Ascending aorta (tissue), 2 donors: ENCODE measurements at regions not wholly inside any gene's neighbourhood (a gene's known extent, or its start where the extent isn't known, plus 50 kb on each side); places are given as distances from the start of the nearest gene placed in this dataset.

ENCODE experiments used
- DNase-seq, 2 donors: peaks; one replicate each; pipeline ENCODE4 v3.0.0-alpha.2; 2019; ENCODE audit warnings: low spot score in 2 of 2
- H3K27ac ChIP-seq, 2 donors: fragments of 200-600 bp; sonication (generic); one replicate each; pipeline ENCODE4 v1.5.1; 2016 to 2017; ENCODE audit warnings: mild to moderate bottlenecking in 1 of 2
- H3K27me3 ChIP-seq: fragments of 200-600 bp; sonication (generic); one replicate; pipeline ENCODE4 v1.5.1; 2017
- H3K36me3 ChIP-seq, 2 donors: fragments of 200-600 bp; sonication (generic); one replicate each; pipeline ENCODE4 v1.5.1; 2016
- H3K4me1 ChIP-seq, 2 donors: fragments of 200-600 bp; sonication (generic); one replicate each; pipeline ENCODE4 v1.5.1; 2016 to 2017; ENCODE audit warnings: mild to moderate bottlenecking in 1 of 2
- H3K4me3 ChIP-seq, 2 donors: fragments of 200-600 bp; sonication (generic); one replicate each; pipeline ENCODE4 v1.5.1; 2016 to 2017; ENCODE audit warnings: mild to moderate bottlenecking in 1 of 2
- H3K9me3 ChIP-seq, 2 donors: fragments of 200-600 bp; sonication (generic); one replicate each; pipeline ENCODE4 v1.5.1; 2016
- intact Hi-C: fragments of 100-400 bp; cut with DNase I; formaldehyde crosslinking; loops from one replicate; pipeline ENCODE4 v1.15.1; 2023
- TF ChIP-seq, protein P1 (sequence below), 3 experiments: fragments of 200-600 bp in 2 of 3; fragments of 450-650 bp in 1 of 3; sonication (generic) in 2 of 3; IDR thresholded peaks; one replicate each; pipeline ENCODE4 v1.5.1; 2016 to 2019; ENCODE audit warnings: antibody characterized with exemption in 3 of 3, mild to moderate bottlenecking in 1 of 3, moderate library complexity in 1 of 3

DNA sequence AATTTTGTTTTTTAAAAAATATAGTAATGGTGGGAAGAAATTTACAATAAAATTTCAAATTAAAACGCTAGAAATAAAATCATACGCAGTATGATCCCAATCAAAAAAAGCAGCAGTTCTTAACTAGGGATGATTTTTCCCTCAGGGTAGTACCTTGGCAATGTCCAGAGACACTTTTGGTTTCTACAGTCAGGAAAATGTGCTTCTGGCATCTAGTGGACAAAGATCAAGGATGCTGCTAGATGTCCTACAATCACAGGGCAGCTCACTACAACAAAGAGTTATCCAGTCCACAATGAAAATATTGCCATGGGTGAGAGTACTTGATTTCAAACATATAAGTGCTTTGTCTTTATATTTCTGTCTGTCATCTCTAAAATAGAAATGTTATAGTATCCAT is 400.2 kb upstream of the SGCD start:
- TF ChIP-seq, protein P1, sequence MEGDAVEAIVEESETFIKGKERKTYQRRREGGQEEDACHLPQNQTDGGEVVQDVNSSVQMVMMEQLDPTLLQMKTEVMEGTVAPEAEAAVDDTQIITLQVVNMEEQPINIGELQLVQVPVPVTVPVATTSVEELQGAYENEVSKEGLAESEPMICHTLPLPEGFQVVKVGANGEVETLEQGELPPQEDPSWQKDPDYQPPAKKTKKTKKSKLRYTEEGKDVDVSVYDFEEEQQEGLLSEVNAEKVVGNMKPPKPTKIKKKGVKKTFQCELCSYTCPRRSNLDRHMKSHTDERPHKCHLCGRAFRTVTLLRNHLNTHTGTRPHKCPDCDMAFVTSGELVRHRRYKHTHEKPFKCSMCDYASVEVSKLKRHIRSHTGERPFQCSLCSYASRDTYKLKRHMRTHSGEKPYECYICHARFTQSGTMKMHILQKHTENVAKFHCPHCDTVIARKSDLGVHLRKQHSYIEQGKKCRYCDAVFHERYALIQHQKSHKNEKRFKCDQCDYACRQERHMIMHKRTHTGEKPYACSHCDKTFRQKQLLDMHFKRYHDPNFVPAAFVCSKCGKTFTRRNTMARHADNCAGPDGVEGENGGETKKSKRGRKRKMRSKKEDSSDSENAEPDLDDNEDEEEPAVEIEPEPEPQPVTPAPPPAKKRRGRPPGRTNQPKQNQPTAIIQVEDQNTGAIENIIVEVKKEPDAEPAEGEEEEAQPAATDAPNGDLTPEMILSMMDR (IDR thresholded peaks at IDR 0.05) = no peak
- no peak for DNase-seq
- Histone ChIP-seq H3K4me3 (no peak overlapping the region), H3K27me3 (no peaks in the 10 kb centered on the region), H3K36me3 (no peaks in the 10 kb centered on the region), H3K9me3 (no peaks in the 10 kb centered on the region), H3K4me1 (no peaks in the 10 kb centered on the region), H3K27ac (no peak overlapping the region)
- intact Hi-C loops = no loop called here

DNA sequence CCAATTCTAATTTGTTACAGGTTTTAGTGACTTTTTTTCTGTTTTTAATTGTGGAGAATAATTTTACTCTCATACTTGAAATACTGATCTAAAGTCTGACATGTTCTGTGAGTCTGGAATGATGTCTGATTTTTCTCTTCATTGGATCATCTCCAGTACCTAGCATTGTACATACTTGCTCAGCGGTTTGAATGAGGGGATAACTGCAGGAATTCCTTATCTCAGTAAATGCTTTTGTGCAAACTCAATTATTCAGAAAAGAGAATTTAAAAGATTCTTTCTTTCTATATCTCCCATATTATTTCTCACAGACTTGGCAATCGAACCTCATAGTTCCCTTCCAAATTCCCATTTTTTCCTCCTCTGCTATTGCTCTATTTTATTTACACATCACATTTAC is 397.9 kb upstream of the SGCD start:
- Histone ChIP-seq H3K27me3 (no peaks in the 10 kb centered on the region), H3K4me3 (no peak overlapping the region), H3K4me1 (no peaks in the 10 kb centered on the region), H3K36me3 (no peaks in the 10 kb centered on the region), H3K9me3 (no peaks in the 10 kb centered on the region), H3K27ac (no peak overlapping the region)
- intact Hi-C loops = no loop called here
- no peak for DNase-seq
- TF ChIP-seq, protein P1 (IDR thresholded peaks at IDR 0.05) = no peak

DNA sequence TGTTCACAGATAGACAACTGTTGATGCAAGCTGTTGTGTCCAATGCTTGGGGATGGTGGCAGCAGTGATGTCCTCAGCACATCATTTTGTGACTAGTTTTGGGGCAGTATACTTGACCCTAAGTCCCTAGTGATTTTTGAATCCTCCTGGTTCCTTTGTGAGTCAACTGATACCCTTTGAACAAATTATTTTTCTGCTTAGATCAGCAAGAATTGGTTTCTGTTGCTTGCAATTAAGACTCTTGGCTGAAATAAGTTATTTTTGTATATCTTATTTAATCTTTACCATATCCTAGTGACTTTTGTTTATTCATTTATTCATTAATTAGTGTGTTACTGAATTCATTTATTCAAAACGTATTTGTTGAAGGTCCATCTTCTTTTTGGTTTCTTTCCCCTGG is 392.0 kb upstream of the SGCD start:
- Histone ChIP-seq H3K9me3 (no peaks in the 10 kb centered on the region), H3K4me3 (no peak overlapping the region), H3K27me3 (no peaks in the 10 kb centered on the region)

DNA sequence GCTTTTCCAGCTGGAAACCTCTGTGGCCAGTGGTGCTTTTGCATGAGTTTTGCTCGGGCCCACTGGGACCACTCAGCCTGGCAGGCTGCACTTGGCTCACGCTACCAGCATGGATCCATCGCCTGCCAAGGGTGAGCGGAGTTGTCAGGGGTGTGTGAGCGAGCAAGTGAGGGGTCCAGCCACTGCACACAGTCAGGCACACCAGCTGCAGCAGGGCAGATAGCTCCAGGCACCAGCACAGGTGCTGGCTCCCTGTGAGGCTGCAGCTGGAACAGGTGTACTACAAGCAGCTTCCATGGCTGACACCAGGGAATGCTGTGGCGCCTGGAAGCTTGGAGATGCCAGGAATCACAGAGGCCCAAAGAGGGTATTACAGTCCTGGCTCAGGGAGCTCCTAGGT is 391.2 kb upstream of the SGCD start:
- Histone ChIP-seq H3K36me3 (no peaks in the 10 kb centered on the region), H3K4me1 (no peaks in the 10 kb centered on the region), H3K27ac (no peak overlapping the region), H3K9me3 (no peaks in the 10 kb centered on the region), H3K4me3 (no peak overlapping the region), H3K27me3 (no peaks in the 10 kb centered on the region)
- intact Hi-C loops = no loop called here
- no peak for DNase-seq
- TF ChIP-seq, protein P1 (IDR thresholded peaks at IDR 0.05) = no peak

More for the DNA sequence above, 392.0 kb upstream of the SGCD start:
- DNase-seq = no peak
- intact Hi-C loops = no loop called here
- TF ChIP-seq, protein P1 (IDR thresholded peaks at IDR 0.05) = no peak
- Histone ChIP-seq H3K36me3 (no peaks in the 10 kb centered on the region), H3K4me1 (no peaks in the 10 kb centered on the region), H3K27ac (no peak overlapping the region)

DNA sequence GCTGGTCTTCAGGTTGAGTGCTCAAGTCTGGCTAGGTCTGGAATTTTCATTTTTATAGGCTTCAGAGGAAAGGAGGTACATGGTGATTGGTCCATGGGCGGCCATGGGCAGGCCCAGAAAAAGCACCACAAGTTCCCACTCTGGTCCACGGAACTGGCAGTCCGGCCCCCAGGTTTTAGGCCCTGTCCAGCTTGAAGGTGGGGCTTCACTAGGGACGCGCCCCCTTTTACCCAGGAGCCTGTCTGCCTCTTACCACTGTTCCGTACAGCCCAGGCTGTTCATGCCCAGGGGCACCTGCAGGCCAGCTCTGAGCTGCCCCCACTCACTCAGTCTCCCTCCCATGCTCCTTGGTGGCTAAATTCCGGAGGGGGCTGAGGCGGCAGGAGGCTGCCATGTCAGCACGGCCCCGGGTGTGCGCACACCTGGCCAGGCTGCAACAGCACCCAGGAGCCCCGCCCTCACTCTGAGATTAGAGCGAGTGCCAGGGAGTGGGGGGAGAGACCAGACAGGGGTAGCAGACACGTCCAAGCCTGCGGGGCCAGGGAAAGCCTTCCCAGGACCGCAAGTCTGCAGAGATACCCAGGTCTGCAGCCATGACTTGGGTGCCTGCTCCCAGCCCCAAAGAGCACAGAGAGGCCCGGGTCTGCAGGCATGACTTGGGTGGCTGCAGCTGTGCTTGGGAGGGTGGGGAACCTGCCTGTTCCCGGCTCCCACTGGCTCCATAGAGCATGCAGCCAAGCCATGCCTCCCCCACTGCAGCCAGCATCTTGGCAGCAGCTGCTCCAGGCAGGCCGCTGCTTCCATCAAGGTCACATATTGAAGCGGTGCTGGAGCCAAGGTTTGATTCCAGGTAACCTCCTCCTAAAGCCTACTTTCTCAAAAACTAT is 390.2 kb upstream of the SGCD start:
- Histone ChIP-seq H3K27ac (no peak overlapping the region), H3K36me3 (no peaks in the 10 kb centered on the region), H3K4me1 (no peaks in the 10 kb centered on the region), H3K4me3 (no peak overlapping the region), H3K27me3 (no peaks in the 10 kb centered on the region), H3K9me3 (no peaks in the 10 kb centered on the region)
- TF ChIP-seq, protein P1 (IDR thresholded peaks at IDR 0.05) = no peak
- DNase-seq = no peak
- intact Hi-C loops = no loop called here
